ENCODE measurements at regions not wholly inside any gene's neighbourhood (a gene's known extent, or its start where the extent isn't known, plus 50 kb on each side); places are given as distances from the start of the nearest gene placed in this dataset.

GRCh38 chr16:9248162-9248561, 156.7 kb downstream of the HAPSTR1 start:
- H3K36me3 ChIP-seq (ENCODE audit: control insufficient read depth in 4 of 4, insufficient read depth in 3 of 4, low read depth in 1 of 4, low read length in 3 of 4): no peaks in the 10 kb centered on the region
- H3K27ac ChIP-seq (ENCODE audit: low read depth in 1 of 2, low read length in 2 of 2): no peak overlapping the region
- H3K4me1 ChIP-seq (ENCODE audit: control insufficient read depth in 4 of 4, insufficient read depth in 4 of 4, low read length in 3 of 4): no peaks in the 10 kb centered on the region
- no peak overlapping the region for H3K9ac ChIP-seq (ENCODE audit: low read depth in 1 of 2, low read length in 2 of 2)
- 62% methylated on average over 2 of the region's 2 CpGs for WGBS
- H3K9me3 ChIP-seq (ENCODE audit: control insufficient read depth in 4 of 4, low read length in 3 of 4): no peaks in the 10 kb centered on the region
- H3K27me3 ChIP-seq (ENCODE audit: control insufficient read depth in 4 of 4, insufficient read depth in 4 of 4, low read length in 3 of 4): no peaks in the 10 kb centered on the region
- no peak for TF ChIP-seq EGR1 (IDR thresholded peaks at IDR 0.05; ENCODE audit: low read depth in 2 of 2)
- no peak for TF ChIP-seq RAD21 (IDR thresholded peaks at IDR 0.05)
- TF ChIP-seq MAX (IDR thresholded peaks at IDR 0.05): no peak
- TF ChIP-seq CTCF (IDR thresholded peaks at IDR 0.05; ENCODE audit: low read depth, low read length, missing input control): no peak
- DNase-seq (ENCODE audit: low spot score): no peak
- no peak overlapping the region for H3K4me3 ChIP-seq (ENCODE audit: low read depth in 1 of 3, low read length in 3 of 3)

- Histone ChIP-seq H3K4me1 (ENCODE audit: control insufficient read depth in 4 of 4, insufficient read depth in 4 of 4, low read length in 3 of 4) (no peaks in the 10 kb centered on the region), H3K9me3 (ENCODE audit: control insufficient read depth in 4 of 4, low read length in 3 of 4) (no peaks in the 10 kb centered on the region), H3K4me3 (ENCODE audit: low read depth in 1 of 3, low read length in 3 of 3) (no peak overlapping the region), H3K9ac (ENCODE audit: low read depth in 1 of 2, low read length in 2 of 2) (no peak overlapping the region), H3K27ac (ENCODE audit: low read depth in 1 of 2, low read length in 2 of 2) (no peak overlapping the region), H3K27me3 (ENCODE audit: control insufficient read depth in 4 of 4, insufficient read depth in 4 of 4, low read length in 3 of 4) (no peaks in the 10 kb centered on the region), H3K36me3 (ENCODE audit: control insufficient read depth in 4 of 4, insufficient read depth in 3 of 4, low read depth in 1 of 4, low read length in 3 of 4) (no peaks in the 10 kb centered on the region)
- no peak for DNase-seq (ENCODE audit: low spot score)
- TF ChIP-seq ATF3 (IDR thresholded peaks at IDR 0.05): no peak
- no peak for TF ChIP-seq RAD21 (IDR thresholded peaks at IDR 0.05)
- TF ChIP-seq FOXA2 (IDR thresholded peaks at IDR 0.05): no peak
- no peak for TF ChIP-seq FOXA1 (IDR thresholded peaks at IDR 0.05)
- no peak for TF ChIP-seq EGR1 (IDR thresholded peaks at IDR 0.05; ENCODE audit: low read depth in 2 of 2)
- TF ChIP-seq SP1 (IDR thresholded peaks at IDR 0.05): no peak
- TF ChIP-seq HNF4G (IDR thresholded peaks at IDR 0.05): no peak
- TF ChIP-seq TAF1 (conservative IDR thresholded peaks at IDR 0.05): no peak
- no peak for TF ChIP-seq HNF4A (conservative IDR thresholded peaks at IDR 0.05)
- TF ChIP-seq CTCF (IDR thresholded peaks at IDR 0.05; ENCODE audit: low read depth, low read length, missing input control): no peak
- TF ChIP-seq MAX (IDR thresholded peaks at IDR 0.05): no peak
- TF ChIP-seq RXRA (IDR thresholded peaks at IDR 0.05): no peak
- TF ChIP-seq JUND (IDR thresholded peaks at IDR 0.05): no peak
- no peak for TF ChIP-seq ZBTB33 (IDR thresholded peaks at IDR 0.05)
- no peak for TF ChIP-seq REST (IDR thresholded peaks at IDR 0.05)
- TF ChIP-seq YY1 (IDR thresholded peaks at IDR 0.05): no peak
- 89% methylated on average over 4 of the region's 4 CpGs for WGBS
These were observed 158.1 kb downstream of the HAPSTR1 start for GRCh38 chr16:9249534-9249933.

Measured in liver (tissue), 8 donors.